ENCODE measurements at regions not wholly inside any gene's neighbourhood (a gene's known extent, or its start where the extent isn't known, plus 50 kb on each side); places are given as distances from the start of the nearest gene placed in this dataset.

DNA sequence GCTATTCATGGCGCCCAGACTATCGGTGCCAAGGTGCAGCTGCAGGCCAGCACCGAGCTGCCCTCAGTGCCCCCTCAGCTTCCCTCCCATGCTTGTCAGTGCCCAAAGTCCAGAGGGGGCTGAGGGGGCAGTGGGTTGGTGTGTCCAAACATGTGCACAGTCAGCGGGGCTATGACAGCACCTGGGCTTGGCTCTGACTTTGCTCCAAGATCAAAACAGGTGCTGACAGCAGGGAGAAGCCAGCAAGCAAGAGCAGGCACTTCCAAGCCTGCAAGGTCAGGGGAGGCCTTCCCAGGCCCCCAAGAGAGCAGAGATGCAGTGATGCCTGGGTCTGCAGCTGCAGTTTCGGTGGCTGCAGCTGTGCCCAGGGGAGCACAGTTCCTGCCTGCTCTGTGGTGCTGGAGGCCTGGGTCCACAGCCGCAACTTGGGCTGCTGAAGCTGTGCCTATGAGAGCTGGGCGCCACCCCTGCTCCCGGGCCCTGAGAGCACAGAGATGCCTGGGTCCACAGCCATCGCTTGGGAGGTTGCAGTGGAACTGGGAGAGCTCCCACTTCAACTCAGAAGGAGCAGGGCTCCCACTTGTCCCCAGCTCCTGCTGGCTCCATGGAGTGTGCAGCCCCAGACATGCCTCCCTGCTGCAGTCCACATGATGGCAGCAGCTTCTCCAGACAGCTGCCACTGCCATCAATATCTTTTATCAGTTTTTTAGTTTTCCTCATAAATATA is 775.3 kb upstream of the POU3F3 start:
- no peak for TF ChIP-seq YY1 (IDR thresholded peaks at IDR 0.05; ENCODE audit: insufficient read depth, insufficient read length)
- TF ChIP-seq ZNF274 (IDR thresholded peaks at IDR 0.05; ENCODE audit: low read depth, low read length): no peak
- no peak for TF ChIP-seq SUZ12 (IDR thresholded peaks at IDR 0.05; ENCODE audit: extremely low read depth, insufficient read depth, insufficient read length)
